Gastroesophageal sphincter (tissue), 3 donors: ENCODE measurements at regions not wholly inside any gene's neighbourhood (a gene's known extent, or its start where the extent isn't known, plus 50 kb on each side); places are given as distances from the start of the nearest gene placed in this dataset.

ENCODE experiments used
- EP300 ChIP-seq: sonication (generic); formaldehyde crosslinking; IDR thresholded peaks from one replicate; pipeline ENCODE4 v1.6.1; 2017; ENCODE audit warnings: antibody characterized with exemption, mild to moderate bottlenecking
- POLR2A ChIP-seq, 2 donors: fragments of 450-650 bp; IDR thresholded peaks; one replicate each; pipeline ENCODE4 v1.6.1; 2017; ENCODE audit warnings: antibody characterized with exemption in 2 of 2, mild to moderate bottlenecking in 2 of 2, moderate library complexity in 1 of 2
- POLR2AphosphoS5 ChIP-seq: sonication (generic); formaldehyde crosslinking; IDR thresholded peaks from one replicate; pipeline ENCODE4 v1.6.1; 2017; ENCODE audit warnings: antibody characterized with exemption
- TF ChIP-seq, protein P1 (sequence below), 4 experiments: fragments of 200-600 bp in 2 of 4; fragments of 450-650 bp in 2 of 4; sonication (generic) in 1 of 4; IDR thresholded peaks; one replicate each; pipeline ENCODE4 v1.5.1; 2017 to 2019; ENCODE audit warnings: antibody characterized with exemption in 4 of 4, mild to moderate bottlenecking in 2 of 4, moderate library complexity in 2 of 4

- TF ChIP-seq, protein P1, sequence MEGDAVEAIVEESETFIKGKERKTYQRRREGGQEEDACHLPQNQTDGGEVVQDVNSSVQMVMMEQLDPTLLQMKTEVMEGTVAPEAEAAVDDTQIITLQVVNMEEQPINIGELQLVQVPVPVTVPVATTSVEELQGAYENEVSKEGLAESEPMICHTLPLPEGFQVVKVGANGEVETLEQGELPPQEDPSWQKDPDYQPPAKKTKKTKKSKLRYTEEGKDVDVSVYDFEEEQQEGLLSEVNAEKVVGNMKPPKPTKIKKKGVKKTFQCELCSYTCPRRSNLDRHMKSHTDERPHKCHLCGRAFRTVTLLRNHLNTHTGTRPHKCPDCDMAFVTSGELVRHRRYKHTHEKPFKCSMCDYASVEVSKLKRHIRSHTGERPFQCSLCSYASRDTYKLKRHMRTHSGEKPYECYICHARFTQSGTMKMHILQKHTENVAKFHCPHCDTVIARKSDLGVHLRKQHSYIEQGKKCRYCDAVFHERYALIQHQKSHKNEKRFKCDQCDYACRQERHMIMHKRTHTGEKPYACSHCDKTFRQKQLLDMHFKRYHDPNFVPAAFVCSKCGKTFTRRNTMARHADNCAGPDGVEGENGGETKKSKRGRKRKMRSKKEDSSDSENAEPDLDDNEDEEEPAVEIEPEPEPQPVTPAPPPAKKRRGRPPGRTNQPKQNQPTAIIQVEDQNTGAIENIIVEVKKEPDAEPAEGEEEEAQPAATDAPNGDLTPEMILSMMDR (IDR thresholded peaks at IDR 0.05) = no peak
- TF ChIP-seq POLR2A (IDR thresholded peaks at IDR 0.05) (no peak), EP300 (no peak), POLR2AphosphoS5 (no peak)
Observed at GRCh38 chr14:21989090-21989489, 315.5 kb upstream of the OR4E1 start.
